Endothelial cell of umbilical vein (primary cell): ENCODE measurements at regions not wholly inside any gene's neighbourhood (a gene's known extent, or its start where the extent isn't known, plus 50 kb on each side); places are given as distances from the start of the nearest gene placed in this dataset.

Source experiments
- EZH2 ChIP-seq: IDR thresholded peaks from 2 replicates; pipeline ENCODE4 v1.6.1; 2012; ENCODE audit warnings: borderline replicate concordance, low read depth, mild to moderate bottlenecking, moderate library complexity, low read length, inconsistent platforms; ENCODE audit not compliant: severe bottlenecking
- GATA2 ChIP-seq: IDR thresholded peaks from 2 replicates; pipeline ENCODE4 v1.7.0; 2011; ENCODE audit warnings: low read depth, mild to moderate bottlenecking, moderate library complexity, mixed read lengths, low read length; ENCODE audit not compliant: insufficient read length, insufficient read depth
- JUN ChIP-seq: IDR thresholded peaks from 2 replicates; pipeline ENCODE4 v1.6.1; 2011; ENCODE audit warnings: borderline replicate concordance, low read depth; ENCODE audit not compliant: insufficient read length, insufficient read depth
- MYC ChIP-seq: IDR thresholded peaks from one replicate; pipeline ENCODE4 v1.6.1; 2011; ENCODE audit warnings: mild to moderate bottlenecking, low read depth, low read length
- POLR2A ChIP-seq: IDR thresholded peaks from 2 replicates; pipeline ENCODE4 v1.6.1; 2012; ENCODE audit warnings: low read depth, mild to moderate bottlenecking, control low read depth, low read length
- POLR2AphosphoS5 ChIP-seq: IDR thresholded peaks from 2 replicates; pipeline ENCODE4 v1.6.1; 2012; ENCODE audit warnings: low read depth, mild to moderate bottlenecking, control low read depth, low read length, moderate library complexity; ENCODE audit not compliant: insufficient read depth
- TF ChIP-seq, protein P1 (sequence below), 2 donors: IDR thresholded peaks; 1 replicate in 1 of 2; 2 replicates in 1 of 2; pipeline ENCODE4 v1.5.1; 2011; ENCODE audit warnings: low read length in 2 of 2, mild to moderate bottlenecking in 2 of 2, moderate library complexity in 2 of 2, control low read depth in 1 of 2, inconsistent platforms in 1 of 2, low read depth in 1 of 2; ENCODE audit not compliant: insufficient read depth in 1 of 2; ENCODE audit errors: extremely low read depth in 1 of 2
- TF ChIP-seq, protein P2 (sequence below): IDR thresholded peaks from 2 replicates; pipeline ENCODE4 v1.6.1; 2011; ENCODE audit not compliant: insufficient read depth, insufficient read length

DNA sequence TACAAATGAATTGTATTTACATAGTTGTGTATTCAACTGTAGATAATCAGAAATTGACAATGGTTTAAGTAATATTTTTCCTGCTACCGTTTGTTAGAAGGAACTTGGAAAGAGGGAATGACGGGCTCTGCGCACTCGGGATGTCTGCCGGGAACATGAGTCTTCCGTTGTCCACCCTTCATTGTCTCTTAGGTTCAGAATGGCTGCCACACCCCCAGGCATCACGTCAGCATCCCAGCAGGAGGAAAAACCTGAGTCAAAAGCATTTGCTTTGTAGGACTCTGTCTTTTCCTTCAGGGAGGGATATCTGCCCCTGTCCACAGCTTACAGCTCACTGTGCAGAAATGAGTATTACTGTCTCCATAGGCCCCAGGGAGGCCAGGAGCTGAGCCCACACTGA lies 331.2 kb downstream of the THBS2 start:
- no peak for TF ChIP-seq JUN
- TF ChIP-seq, protein P1, sequence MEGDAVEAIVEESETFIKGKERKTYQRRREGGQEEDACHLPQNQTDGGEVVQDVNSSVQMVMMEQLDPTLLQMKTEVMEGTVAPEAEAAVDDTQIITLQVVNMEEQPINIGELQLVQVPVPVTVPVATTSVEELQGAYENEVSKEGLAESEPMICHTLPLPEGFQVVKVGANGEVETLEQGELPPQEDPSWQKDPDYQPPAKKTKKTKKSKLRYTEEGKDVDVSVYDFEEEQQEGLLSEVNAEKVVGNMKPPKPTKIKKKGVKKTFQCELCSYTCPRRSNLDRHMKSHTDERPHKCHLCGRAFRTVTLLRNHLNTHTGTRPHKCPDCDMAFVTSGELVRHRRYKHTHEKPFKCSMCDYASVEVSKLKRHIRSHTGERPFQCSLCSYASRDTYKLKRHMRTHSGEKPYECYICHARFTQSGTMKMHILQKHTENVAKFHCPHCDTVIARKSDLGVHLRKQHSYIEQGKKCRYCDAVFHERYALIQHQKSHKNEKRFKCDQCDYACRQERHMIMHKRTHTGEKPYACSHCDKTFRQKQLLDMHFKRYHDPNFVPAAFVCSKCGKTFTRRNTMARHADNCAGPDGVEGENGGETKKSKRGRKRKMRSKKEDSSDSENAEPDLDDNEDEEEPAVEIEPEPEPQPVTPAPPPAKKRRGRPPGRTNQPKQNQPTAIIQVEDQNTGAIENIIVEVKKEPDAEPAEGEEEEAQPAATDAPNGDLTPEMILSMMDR (IDR thresholded peaks at IDR 0.05; ENCODE audit: extremely low read depth in 1 of 2, insufficient read depth in 1 of 2, low read depth in 1 of 2, low read length in 2 of 2): no peak
- TF ChIP-seq EZH2: no peak
- no peak for TF ChIP-seq POLR2AphosphoS5
- no peak for TF ChIP-seq POLR2A
- no peak for TF ChIP-seq MYC
- TF ChIP-seq, protein P2, sequence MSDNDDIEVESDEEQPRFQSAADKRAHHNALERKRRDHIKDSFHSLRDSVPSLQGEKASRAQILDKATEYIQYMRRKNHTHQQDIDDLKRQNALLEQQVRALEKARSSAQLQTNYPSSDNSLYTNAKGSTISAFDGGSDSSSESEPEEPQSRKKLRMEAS: no peak
- TF ChIP-seq GATA2: no peak
